CD14-positive monocyte (primary cell): ENCODE measurements at regions not wholly inside any gene's neighbourhood (a gene's known extent, or its start where the extent isn't known, plus 50 kb on each side); places are given as distances from the start of the nearest gene placed in this dataset.
A peak's percentile ranks its signal among the peaks of the same experiment; 100 is the strongest.

Source experiments
- DNase-seq, 3 donors: peaks; one replicate each; pipeline ENCODE4 v3.0.0-alpha.2; 2011 to 2022
- H2AFZ ChIP-seq: 2 replicates; pipeline ENCODE4 v1.6.0; 2012; ENCODE audit warnings: mild to moderate bottlenecking, low read depth, low read length, inconsistent platforms; ENCODE audit not compliant: insufficient read depth, poor library complexity, severe bottlenecking
- H3K27ac ChIP-seq, 2 donors: 1 replicate in 1 of 2; 2 replicates in 1 of 2; pipeline ENCODE4 v1.5.1; 2012 to 2013; ENCODE audit warnings: low read length in 2 of 2, control low read depth in 1 of 2, inconsistent platforms in 1 of 2, low read depth in 1 of 2, mild to moderate bottlenecking in 1 of 2
- H3K27me3 ChIP-seq, 2 donors: one replicate each; pipeline versions ENCODE4 v1.6.0 to v1.6.1; 2011 to 2013; ENCODE audit warnings: low read length in 2 of 2; ENCODE audit not compliant: control insufficient read depth in 2 of 2, insufficient read depth in 2 of 2
- H3K36me3 ChIP-seq, 2 donors: replicated peaks in 1 of 2; 1 replicate in 1 of 2; 2 replicates in 1 of 2; pipeline versions ENCODE4 v1.5.1 to v1.6.1; 2012 to 2013; ENCODE audit warnings: low read length in 2 of 2, control low read depth in 1 of 2, inconsistent platforms in 1 of 2, mild to moderate bottlenecking in 1 of 2; ENCODE audit not compliant: insufficient read depth in 2 of 2, control insufficient read depth in 1 of 2
- H3K4me1 ChIP-seq, 2 donors: 1 replicate in 1 of 2; 2 replicates in 1 of 2; pipeline versions ENCODE4 v1.5.1 to v1.6.1; 2012 to 2013; ENCODE audit warnings: low read length in 2 of 2, control low read depth in 1 of 2, inconsistent platforms in 1 of 2, mild to moderate bottlenecking in 1 of 2, moderate library complexity in 1 of 2; ENCODE audit not compliant: insufficient read depth in 2 of 2, control insufficient read depth in 1 of 2
- H3K4me2 ChIP-seq: replicated peaks from 2 replicates; pipeline ENCODE3; 2012; ENCODE audit warnings: low read length, moderate library complexity, mild to moderate bottlenecking; ENCODE audit not compliant: poor library complexity, severe bottlenecking; ENCODE audit errors: extremely low read depth
- H3K4me3 ChIP-seq, 3 experiments: fragments of 200-600 bp in 1 of 3; sonication (generic) in 1 of 3; replicated peaks in 1 of 3; 1 replicate in 2 of 3; 2 replicates in 1 of 3; pipeline ENCODE4 v1.5.1; 2011 to 2013; ENCODE audit warnings: low read length in 3 of 3, mild to moderate bottlenecking in 3 of 3, control low read depth in 2 of 3, low read depth in 2 of 3, inconsistent platforms in 1 of 3, moderate library complexity in 1 of 3
- H3K79me2 ChIP-seq: 2 replicates; pipeline ENCODE4 v1.6.0; 2012; ENCODE audit warnings: mild to moderate bottlenecking, control low read depth, inconsistent platforms, low read length, moderate library complexity; ENCODE audit not compliant: insufficient read depth
- H3K9ac ChIP-seq: 2 replicates; pipeline ENCODE4 v1.6.0; 2017; ENCODE audit warnings: low read length, mild to moderate bottlenecking; ENCODE audit not compliant: insufficient read depth, poor library complexity, severe bottlenecking
- H3K9me3 ChIP-seq, 2 donors: replicated peaks in 1 of 2; 1 replicate in 1 of 2; 2 replicates in 1 of 2; pipeline versions ENCODE4 v1.5.1 to v1.6.1; 2012 to 2013; ENCODE audit warnings: low read length in 2 of 2, control low read depth in 1 of 2; ENCODE audit not compliant: control insufficient read depth in 1 of 2, insufficient read depth in 1 of 2
- H4K20me1 ChIP-seq: 2 replicates; pipeline ENCODE4 v1.6.0; 2012; ENCODE audit warnings: mild to moderate bottlenecking, low read length, control low read depth, moderate library complexity; ENCODE audit not compliant: insufficient read depth
- H3K27ac Mint-ChIP-seq, 7 donors: one replicate each; pipeline ENCODE4 v1.8.0; 2020; ENCODE audit warnings: mild to moderate bottlenecking in 7 of 7, mixed read lengths in 7 of 7, moderate library complexity in 6 of 7, inconsistent platforms in 2 of 7
- H3K27me3 Mint-ChIP-seq, 3 donors: one replicate each; pipeline ENCODE4 v1.8.0; 2021 to 2022; ENCODE audit warnings: low read depth in 3 of 3, mild to moderate bottlenecking in 3 of 3, mixed read lengths in 3 of 3, moderate library complexity in 3 of 3, inconsistent platforms in 1 of 3
- H3K36me3 Mint-ChIP-seq, 2 donors: one replicate each; pipeline ENCODE4 v1.8.0; 2020; ENCODE audit warnings: mixed read lengths in 2 of 2, inconsistent platforms in 1 of 2, mild to moderate bottlenecking in 1 of 2
- H3K4me1 Mint-ChIP-seq: one replicate; pipeline ENCODE4 v1.8.0; 2020; ENCODE audit warnings: mild to moderate bottlenecking, mixed read lengths
- H3K4me3 Mint-ChIP-seq, 2 donors: one replicate each; pipeline ENCODE4 v1.8.0; 2020; ENCODE audit warnings: mild to moderate bottlenecking in 2 of 2, mixed read lengths in 2 of 2, moderate library complexity in 1 of 2
- H3K9me3 Mint-ChIP-seq, 7 donors: one replicate each; pipeline ENCODE4 v1.8.0; 2020 to 2022; ENCODE audit warnings: mixed read lengths in 7 of 7, mild to moderate bottlenecking in 6 of 7, moderate library complexity in 6 of 7, inconsistent platforms in 2 of 7
- CTCF ChIP-seq: fragments of 200-600 bp; IDR thresholded peaks from one replicate; pipeline ENCODE4 v1.8.0; 2022; ENCODE audit warnings: antibody characterized with exemption, mild to moderate bottlenecking
- WGBS: methylation state at CpG from one replicate; pipeline ENCODE4 v1.1.5; 2013; ENCODE audit warnings: missing lambda C conversion rate; ENCODE audit not compliant: insufficient coverage; 5-methylcytosine and 5-hydroxymethylcytosine counted together
- intact Hi-C, 2 donors: fragments of 100-400 bp; cut with micrococcal nuclease; formaldehyde crosslinking; loops; one replicate each; pipeline versions ENCODE4 v1.15.0 to v1.15.1; 2023

- H3K4me3 Mint-ChIP-seq, result no peak overlapping the region
- Histone ChIP-seq H2AFZ (no peak overlapping the region), H3K9ac (no peak overlapping the region), H3K4me2 (no peak overlapping the region), H3K79me2 (no peaks in the 10 kb centered on the region), H3K4me1 (no peaks in the 10 kb centered on the region), H4K20me1 (no peaks in the 10 kb centered on the region), H3K4me3 (no peak overlapping the region), H3K9me3 (no peaks in the 10 kb centered on the region), H3K27me3 (no peaks in the 10 kb centered on the region), H3K36me3 (no peaks in the 10 kb centered on the region), H3K27ac (no peak overlapping the region)
- no peak for TF ChIP-seq CTCF
- DNase-seq, result no peak
- H3K27ac Mint-ChIP-seq, result no peak overlapping the region
- no peaks in the 10 kb centered on the region for H3K4me1 Mint-ChIP-seq
- peaks cover 0 to 2% (median 0%) of the 10 kb centered on the region in 3 donors for H3K27me3 Mint-ChIP-seq
- intact Hi-C loops, result no loop called here
- H3K9me3 Mint-ChIP-seq, result peaks cover 0 to 1% (median 0%) of the 10 kb centered on the region in 7 donors
- no peaks in the 10 kb centered on the region for H3K36me3 Mint-ChIP-seq
Measured at GRCh38 chr10:126731610-126731990, 61.1 kb upstream of the C10orf90 start.

- Histone ChIP-seq H2AFZ (no peak overlapping the region), H3K27ac (no peak overlapping the region), H3K9ac (no peak overlapping the region), H3K27me3 (no peaks in the 10 kb centered on the region), H3K9me3 (no peaks in the 10 kb centered on the region), H3K4me2 (no peak overlapping the region), H3K4me1 (no peaks in the 10 kb centered on the region), H3K79me2 (no peaks in the 10 kb centered on the region), H3K36me3 (no peaks in the 10 kb centered on the region), H4K20me1 (no peaks in the 10 kb centered on the region), H3K4me3 (no peak overlapping the region)
- 85% methylated on average over 4 of the region's 5 CpGs for WGBS
- H3K9me3 Mint-ChIP-seq, result peaks cover 0 to 1% (median 0%) of the 10 kb centered on the region in 7 donors
- no peak for TF ChIP-seq CTCF
- no peak for DNase-seq
- intact Hi-C loops, result no loop called here
- H3K4me3 Mint-ChIP-seq, result peak overlapping the region in 1 of 2 donors; percentile 31
- H3K4me1 Mint-ChIP-seq, result no peaks in the 10 kb centered on the region
- H3K27me3 Mint-ChIP-seq, result peaks cover 0 to 2% (median 0%) of the 10 kb centered on the region in 3 donors
- no peak overlapping the region for H3K27ac Mint-ChIP-seq
- H3K36me3 Mint-ChIP-seq, result no peaks in the 10 kb centered on the region
Measured at GRCh38 chr10:126732308-126732707, 61.8 kb upstream of the C10orf90 start.
